A549 (cell line): ENCODE measurements at regions not wholly inside any gene's neighbourhood (a gene's known extent, or its start where the extent isn't known, plus 50 kb on each side); places are given as distances from the start of the nearest gene placed in this dataset.

Experiments
- ATAC-seq, 2 experiments: fragments of 200-7000 bp in 1 of 2; fragments of >200 bp in 1 of 2; cut with Nextera tagmentation in 1 of 2; cut with Tn5 transposase in 1 of 2; 3 replicates each; pipeline versions ENCODE4 v1.8.0 to v1.9.1; 2018 to 2020; ENCODE audit warnings: mild to moderate bottlenecking in 1 of 2, moderate library complexity in 1 of 2
- CTCF ChIA-PET: fragments of 300-600 bp; sonication (Branson Sonifier 250); formaldehyde crosslinking; extraction: SDS; loops from one replicate; lab custom pipeline; 2021; ENCODE audit warnings: antibody characterized with exemption, inconsistent platforms; lab: Yijun Ruan, JAX
- POLR2A ChIA-PET: fragments of 350-600 bp; formaldehyde crosslinking; extraction: SDS; loops from one replicate; lab custom pipeline; 2021; ENCODE audit warnings: antibody characterized with exemption, inconsistent platforms; lab: Yijun Ruan, JAX
- DNase-seq, 2 experiments: peaks; one replicate each; pipeline versions ENCODE4 v3.0.0 to v3.0.0-alpha.2; 2011 to 2016; ENCODE audit warnings: low read depth in 1 of 2, low spot score in 1 of 2
- FAIRE-seq: peaks from 2 replicates; lab custom pipeline; 2011; peaks lifted over from hg19 to GRCh38; lab: Jason Lieb, UNC
- H3K27ac ChIP-seq, 2 experiments: fragments of >200 bp; sonication (Bioruptor Twin); formaldehyde crosslinking; 3 replicates each; pipeline ENCODE4 v1.5.1; 2016 to 2017
- H3K4me1 ChIP-seq: fragments of >200 bp; sonication (Bioruptor Twin); formaldehyde crosslinking; 3 replicates; pipeline ENCODE4 v1.6.1; 2016
- H3K4me2 ChIP-seq: fragments of >200 bp; sonication (Bioruptor Twin); formaldehyde crosslinking; 3 replicates; pipeline ENCODE4 v1.6.1; 2016
- H3K4me3 ChIP-seq: fragments of >200 bp; sonication (Bioruptor Twin); formaldehyde crosslinking; 3 replicates; pipeline ENCODE4 v1.5.1; 2016
- H3K9me3 ChIP-seq: fragments of >200 bp; sonication (Bioruptor Twin); formaldehyde crosslinking; 3 replicates; pipeline ENCODE4 v1.6.1; 2016
- CHD4 ChIP-seq: fragments of 200-600 bp; sonication (generic); IDR thresholded peaks from 2 replicates; pipeline ENCODE4 v1.6.1; 2016; ENCODE audit warnings: antibody characterized with exemption, mild to moderate bottlenecking, borderline replicate concordance
- EHF ChIP-seq: fragments of 250-450 bp; sonication (Bioruptor Pico); IDR thresholded peaks from 2 replicates; pipeline ENCODE4 v1.5.0; 2020; ENCODE audit warnings: mild to moderate bottlenecking
- ELK1 ChIP-seq: fragments of 150-350 bp; IDR thresholded peaks from 2 replicates; pipeline ENCODE4 v1.6.1; 2014; ENCODE audit warnings: low read depth, mild to moderate bottlenecking, low read length
- HOXB13 ChIP-seq: fragments of 250-450 bp; sonication (Bioruptor Pico); IDR thresholded peaks from 2 replicates; pipeline ENCODE4 v1.5.0; 2020; ENCODE audit warnings: low read depth, mild to moderate bottlenecking, moderate library complexity
- HOXB5 ChIP-seq: fragments of 250-450 bp; sonication (Bioruptor Pico); IDR thresholded peaks from 2 replicates; pipeline ENCODE4 v1.5.0; 2020; ENCODE audit warnings: mild to moderate bottlenecking, moderate library complexity
- JUN ChIP-seq, 2 experiments: fragments of >200 bp; sonication (Bioruptor Twin); formaldehyde crosslinking; IDR thresholded peaks; 2 replicates in 1 of 2; 3 replicates in 1 of 2; pipeline ENCODE4 v1.6.1; 2016 to 2017
- NPAS2 ChIP-seq: fragments of 250-450 bp; sonication (Bioruptor Pico); IDR thresholded peaks from 2 replicates; pipeline ENCODE4 v1.8.0; 2022; ENCODE audit warnings: mild to moderate bottlenecking, moderate library complexity, borderline replicate concordance
- PHF8 ChIP-seq: fragments of 200-600 bp; sonication (generic); IDR thresholded peaks from 2 replicates; pipeline ENCODE4 v1.6.1; 2016; ENCODE audit warnings: low read depth, mild to moderate bottlenecking, antibody characterized with exemption, moderate library complexity, borderline replicate concordance
- POLR2A ChIP-seq: IDR thresholded peaks from 2 replicates; pipeline ENCODE4 v1.6.1; 2012; ENCODE audit warnings: mild to moderate bottlenecking, low read length
- POLR2AphosphoS2 ChIP-seq: conservative IDR thresholded peaks from 2 replicates; pipeline ENCODE4 v1.6.1; 2012; ENCODE audit warnings: low read length, improper control_type of control experiment, inconsistent platforms
- ZC3H11A ChIP-seq: fragments of 450-650 bp; IDR thresholded peaks from 2 replicates; pipeline ENCODE4 v1.6.1; 2014; ENCODE audit warnings: antibody characterized with exemption, mild to moderate bottlenecking
- ZFP36 ChIP-seq: fragments of 450-650 bp; IDR thresholded peaks from 2 replicates; pipeline ENCODE4 v1.6.1; 2014; ENCODE audit warnings: borderline replicate concordance; ENCODE audit not compliant: partially characterized antibody
- WGBS: methylation state at CpG from one replicate; pipeline ENCODE4 v1.1.6; 2017; ENCODE audit errors: missing lambda C conversion rate; 5-methylcytosine and 5-hydroxymethylcytosine counted together
- TF ChIP-seq, protein P1 (sequence below): fragments of 250-450 bp; sonication (Bioruptor Pico); IDR thresholded peaks from 2 replicates; pipeline ENCODE4 v1.5.0; 2021; ENCODE audit warnings: mild to moderate bottlenecking, moderate library complexity, borderline replicate concordance
- TF ChIP-seq, protein P2 (sequence below): fragments of 250-450 bp; sonication (Bioruptor Pico); IDR thresholded peaks from 2 replicates; pipeline ENCODE4 v1.5.0; 2020; ENCODE audit warnings: low read depth, mild to moderate bottlenecking, moderate library complexity

- TF ChIP-seq JUN (IDR thresholded peaks at IDR 0.05), result no peak
- no peak for TF ChIP-seq ZC3H11A
- TF ChIP-seq CHD4, result no peak
- TF ChIP-seq, protein P1, sequence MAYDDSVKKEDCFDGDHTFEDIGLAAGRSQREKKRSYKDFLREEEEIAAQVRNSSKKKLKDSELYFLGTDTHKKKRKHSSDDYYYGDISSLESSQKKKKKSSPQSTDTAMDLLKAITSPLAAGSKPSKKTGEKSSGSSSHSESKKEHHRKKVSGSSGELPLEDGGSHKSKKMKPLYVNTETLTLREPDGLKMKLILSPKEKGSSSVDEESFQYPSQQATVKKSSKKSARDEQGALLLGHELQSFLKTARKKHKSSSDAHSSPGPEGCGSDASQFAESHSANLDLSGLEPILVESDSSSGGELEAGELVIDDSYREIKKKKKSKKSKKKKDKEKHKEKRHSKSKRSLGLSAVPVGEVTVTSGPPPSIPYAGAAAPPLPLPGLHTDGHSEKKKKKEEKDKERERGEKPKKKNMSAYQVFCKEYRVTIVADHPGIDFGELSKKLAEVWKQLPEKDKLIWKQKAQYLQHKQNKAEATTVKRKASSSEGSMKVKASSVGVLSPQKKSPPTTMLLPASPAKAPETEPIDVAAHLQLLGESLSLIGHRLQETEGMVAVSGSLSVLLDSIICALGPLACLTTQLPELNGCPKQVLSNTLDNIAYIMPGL (CRISPR knock-in tag), result no peak
- TF ChIP-seq POLR2AphosphoS2, result no peak
- TF ChIP-seq, protein P2, sequence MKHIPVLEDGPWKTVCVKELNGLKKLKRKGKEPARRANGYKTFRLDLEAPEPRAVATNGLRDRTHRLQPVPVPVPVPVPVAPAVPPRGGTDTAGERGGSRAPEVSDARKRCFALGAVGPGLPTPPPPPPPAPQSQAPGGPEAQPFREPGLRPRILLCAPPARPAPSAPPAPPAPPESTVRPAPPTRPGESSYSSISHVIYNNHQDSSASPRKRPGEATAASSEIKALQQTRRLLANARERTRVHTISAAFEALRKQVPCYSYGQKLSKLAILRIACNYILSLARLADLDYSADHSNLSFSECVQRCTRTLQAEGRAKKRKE (CRISPR knock-in tag), result no peak
- TF ChIP-seq ZFP36, result no peak
Observed at GRCh38 chr5:52469835-52470234, 317.9 kb upstream of the ITGA1 start (continued).

- no peak for ATAC-seq
- no peak overlapping the region for H3K27ac ChIP-seq
- H3K4me2 ChIP-seq, result no peak overlapping the region
- no peak for TF ChIP-seq JUN (IDR thresholded peaks at IDR 0.05)
- no peak for TF ChIP-seq HOXB5 (CRISPR knock-in tag)
- TF ChIP-seq ELK1, result no peak
- no peak for TF ChIP-seq NPAS2 (CRISPR knock-in tag)
- TF ChIP-seq, protein P1 (CRISPR knock-in tag), result no peak
- no peak for TF ChIP-seq HOXB13 (CRISPR knock-in tag)
- ChIA-PET POLR2A (no interaction called here), CTCF (no interaction called here)
- no peaks in the 10 kb centered on the region for H3K9me3 ChIP-seq
- WGBS, result 10% methylated on average over 1 of the region's 1 CpG
- DNase-seq, result no peak
- no peaks in the 10 kb centered on the region for H3K4me1 ChIP-seq
- no peak for FAIRE-seq
- no peak overlapping the region for H3K4me3 ChIP-seq
Observed at GRCh38 chr5:52476346-52476745, 311.4 kb upstream of the ITGA1 start.

GRCh38 chr5:52481201-52481600 lies 306.5 kb upstream of the ITGA1 start:
- Histone ChIP-seq H3K27ac (no peak overlapping the region), H3K9me3 (no peaks in the 10 kb centered on the region), H3K4me1 (no peaks in the 10 kb centered on the region), H3K4me3 (no peak overlapping the region), H3K4me2 (no peak overlapping the region)
- FAIRE-seq (no peak), DNase-seq (no peak), ATAC-seq (no peak)
- CTCF ChIA-PET, result no interaction called here
- POLR2A ChIA-PET, result no interaction called here
- WGBS, result 0% methylated on average over 1 of the region's 1 CpG
- TF ChIP-seq, protein P1 (CRISPR knock-in tag), result no peak
- TF ChIP-seq EHF (CRISPR knock-in tag) (no peak), PHF8 (no peak), POLR2A (no peak)
